ENCODE measurements at regions not wholly inside any gene's neighbourhood (a gene's known extent, or its start where the extent isn't known, plus 50 kb on each side); places are given as distances from the start of the nearest gene placed in this dataset.

GRCh38 chr4:107531927-107532326 is 188.1 kb downstream of the PAPSS1 start:
- intact Hi-C loops (cut with micrococcal nuclease) = no loop called here
- Histone ChIP-seq H3K4me1 (ENCODE audit: control insufficient read depth in 2 of 2, insufficient read depth in 2 of 2, low read length in 2 of 2) (no peaks in the 10 kb centered on the region), H3K4me3 (ENCODE audit: low read length) (no peak overlapping the region), H3K9me3 (ENCODE audit: control insufficient read depth in 2 of 3, low read length in 3 of 3) (no peaks in the 10 kb centered on the region), H3K36me3 (ENCODE audit: control insufficient read depth in 2 of 3, insufficient read depth in 3 of 3, low read length in 3 of 3) (no peaks in the 10 kb centered on the region), H3K27me3 (ENCODE audit: control insufficient read depth in 2 of 2, insufficient read depth in 2 of 2, low read length in 2 of 2) (no peaks in the 10 kb centered on the region), H3K27ac (ENCODE audit: low read depth, low read length) (no peak overlapping the region)
- Mint-ChIP-seq H3K4me1 (no peaks in the 10 kb centered on the region), H3K27me3 (peaks cover 0 to 17% (median 3%) of the 10 kb centered on the region in 5 donors), H3K36me3 (no peaks in the 10 kb centered on the region), H3K27ac (no peak overlapping the region), H3K4me3 (no peak overlapping the region), H3K9me3 (peaks cover 0 to 3% (median 0%) of the 10 kb centered on the region in 11 donors)
- no peak for DNase-seq
- ChIA-PET POLR2A (no interaction called here), CTCF (no interaction called here)
- no peak for ATAC-seq

- Histone ChIP-seq H3K27ac (ENCODE audit: low read depth, low read length) (no peak overlapping the region), H3K36me3 (ENCODE audit: control insufficient read depth in 2 of 3, insufficient read depth in 3 of 3, low read length in 3 of 3) (no peaks in the 10 kb centered on the region), H3K9me3 (ENCODE audit: control insufficient read depth in 2 of 3, low read length in 3 of 3) (no peaks in the 10 kb centered on the region), H3K4me1 (ENCODE audit: control insufficient read depth in 2 of 2, insufficient read depth in 2 of 2, low read length in 2 of 2) (no peaks in the 10 kb centered on the region), H3K4me3 (ENCODE audit: low read length) (no peak overlapping the region), H3K27me3 (ENCODE audit: control insufficient read depth in 2 of 2, insufficient read depth in 2 of 2, low read length in 2 of 2) (no peaks in the 10 kb centered on the region)
- POLR2A ChIA-PET = no interaction called here
- no peaks in the 10 kb centered on the region for H3K4me1 Mint-ChIP-seq
- CTCF ChIA-PET = no interaction called here
- intact Hi-C loops (cut with micrococcal nuclease) = no loop called here
- H3K9me3 Mint-ChIP-seq = peaks cover 0 to 9% (median 0%) of the 10 kb centered on the region in 11 donors
- H3K36me3 Mint-ChIP-seq = no peaks in the 10 kb centered on the region
- H3K27ac Mint-ChIP-seq = no peak overlapping the region
- H3K4me3 Mint-ChIP-seq = no peak overlapping the region
- ATAC-seq = no peak
- H3K27me3 Mint-ChIP-seq = peaks cover 0 to 11% (median 8%) of the 10 kb centered on the region in 5 donors
- DNase-seq = no peak
Measured at GRCh38 chr4:107520368-107520767, 199.7 kb downstream of the PAPSS1 start.

GRCh38 chr4:107519053-107519452 is 201.0 kb downstream of the PAPSS1 start:
- Mint-ChIP-seq H3K9me3 (peaks cover 0 to 15% (median 0%) of the 10 kb centered on the region in 11 donors), H3K27ac (no peak overlapping the region), H3K36me3 (no peaks in the 10 kb centered on the region), H3K27me3 (peaks cover 0 to 11% (median 8%) of the 10 kb centered on the region in 5 donors), H3K4me1 (no peaks in the 10 kb centered on the region), H3K4me3 (no peak overlapping the region)
- ATAC-seq = no peak
- H3K27ac ChIP-seq (ENCODE audit: low read depth, low read length) = no peak overlapping the region
- no peaks in the 10 kb centered on the region for H3K27me3 ChIP-seq (ENCODE audit: control insufficient read depth in 2 of 2, insufficient read depth in 2 of 2, low read length in 2 of 2)
- H3K4me3 ChIP-seq (ENCODE audit: low read length) = no peak overlapping the region
- no peaks in the 10 kb centered on the region for H3K4me1 ChIP-seq (ENCODE audit: control insufficient read depth in 2 of 2, insufficient read depth in 2 of 2, low read length in 2 of 2)
- ChIA-PET CTCF (no interaction called here), POLR2A (no interaction called here)
- H3K36me3 ChIP-seq (ENCODE audit: control insufficient read depth in 2 of 3, insufficient read depth in 3 of 3, low read length in 3 of 3) = no peaks in the 10 kb centered on the region
- intact Hi-C loops (cut with micrococcal nuclease) = no loop called here
- H3K9me3 ChIP-seq (ENCODE audit: control insufficient read depth in 2 of 3, low read length in 3 of 3) = no peaks in the 10 kb centered on the region
- DNase-seq = no peak

- no peak overlapping the region for H3K4me3 Mint-ChIP-seq
- Histone ChIP-seq H3K4me3 (ENCODE audit: low read length) (no peak overlapping the region), H3K36me3 (ENCODE audit: control insufficient read depth in 2 of 3, insufficient read depth in 3 of 3, low read length in 3 of 3) (no peaks in the 10 kb centered on the region), H3K27me3 (ENCODE audit: control insufficient read depth in 2 of 2, insufficient read depth in 2 of 2, low read length in 2 of 2) (no peaks in the 10 kb centered on the region), H3K4me1 (ENCODE audit: control insufficient read depth in 2 of 2, insufficient read depth in 2 of 2, low read length in 2 of 2) (no peaks in the 10 kb centered on the region), H3K27ac (ENCODE audit: low read depth, low read length) (no peak overlapping the region), H3K9me3 (ENCODE audit: control insufficient read depth in 2 of 3, low read length in 3 of 3) (no peaks in the 10 kb centered on the region)
- H3K36me3 Mint-ChIP-seq = no peaks in the 10 kb centered on the region
- DNase-seq (no peak), ATAC-seq (no peak)
- CTCF ChIA-PET = no interaction called here
- no peak overlapping the region for H3K27ac Mint-ChIP-seq
- no peaks in the 10 kb centered on the region for H3K4me1 Mint-ChIP-seq
- POLR2A ChIA-PET = no interaction called here
- intact Hi-C loops (cut with micrococcal nuclease) = no loop called here
- peaks cover 0 to 15% (median 0%) of the 10 kb centered on the region in 11 donors for H3K9me3 Mint-ChIP-seq
- peaks cover 0 to 9% (median 8%) of the 10 kb centered on the region in 5 donors for H3K27me3 Mint-ChIP-seq
Measured at GRCh38 chr4:107518076-107518475, 202.0 kb downstream of the PAPSS1 start.

- no peak overlapping the region for H3K4me3 ChIP-seq (ENCODE audit: low read length)
- H3K36me3 Mint-ChIP-seq = no peaks in the 10 kb centered on the region
Measured at GRCh38 chr4:107512549-107512948, 207.5 kb downstream of the PAPSS1 start.

GRCh38 chr4:107509615-107510014 is 210.4 kb downstream of the PAPSS1 start:
- Histone ChIP-seq H3K36me3 (ENCODE audit: control insufficient read depth in 2 of 3, insufficient read depth in 3 of 3, low read length in 3 of 3) (no peaks in the 10 kb centered on the region), H3K27ac (ENCODE audit: low read depth, low read length) (no peak overlapping the region), H3K4me1 (ENCODE audit: control insufficient read depth in 2 of 2, insufficient read depth in 2 of 2, low read length in 2 of 2) (no peaks in the 10 kb centered on the region), H3K9me3 (ENCODE audit: control insufficient read depth in 2 of 3, low read length in 3 of 3) (no peaks in the 10 kb centered on the region), H3K27me3 (ENCODE audit: control insufficient read depth in 2 of 2, insufficient read depth in 2 of 2, low read length in 2 of 2) (no peaks in the 10 kb centered on the region), H3K4me3 (ENCODE audit: low read length) (no peak overlapping the region)
- H3K27ac Mint-ChIP-seq = no peak overlapping the region
- CTCF ChIA-PET = no interaction called here
- peaks cover 4 to 22% (median 9%) of the 10 kb centered on the region in 5 donors for H3K27me3 Mint-ChIP-seq
- H3K9me3 Mint-ChIP-seq = peaks cover 0 to 10% (median 0%) of the 10 kb centered on the region in 11 donors
- H3K4me1 Mint-ChIP-seq = no peaks in the 10 kb centered on the region
- H3K4me3 Mint-ChIP-seq = no peak overlapping the region
- POLR2A ChIA-PET = no interaction called here
- H3K36me3 Mint-ChIP-seq = peaks cover 0 to under 1% (median 0%) of the 10 kb centered on the region in 5 donors
- DNase-seq = no peak
- intact Hi-C loops (cut with micrococcal nuclease) = no loop called here
- ATAC-seq = no peak

More at GRCh38 chr4:107512549-107512948, 207.5 kb downstream of the PAPSS1 start:
- CTCF ChIA-PET = no interaction called here
- peaks cover 0 to 15% (median 0%) of the 10 kb centered on the region in 11 donors for H3K9me3 Mint-ChIP-seq
- POLR2A ChIA-PET = no interaction called here
- no peaks in the 10 kb centered on the region for H3K27me3 ChIP-seq (ENCODE audit: control insufficient read depth in 2 of 2, insufficient read depth in 2 of 2, low read length in 2 of 2)
- no peak overlapping the region for H3K27ac ChIP-seq (ENCODE audit: low read depth, low read length)
- H3K27me3 Mint-ChIP-seq = peaks cover 3 to 11% (median 5%) of the 10 kb centered on the region in 5 donors
- H3K4me1 Mint-ChIP-seq = no peaks in the 10 kb centered on the region
- DNase-seq (no peak), ATAC-seq (no peak)
- no peaks in the 10 kb centered on the region for H3K4me1 ChIP-seq (ENCODE audit: control insufficient read depth in 2 of 2, insufficient read depth in 2 of 2, low read length in 2 of 2)
- intact Hi-C loops (cut with micrococcal nuclease) = no loop called here
- no peak overlapping the region for H3K27ac Mint-ChIP-seq
- H3K4me3 Mint-ChIP-seq = no peak overlapping the region
- H3K36me3 ChIP-seq (ENCODE audit: control insufficient read depth in 2 of 3, insufficient read depth in 3 of 3, low read length in 3 of 3) = no peaks in the 10 kb centered on the region
- H3K9me3 ChIP-seq (ENCODE audit: control insufficient read depth in 2 of 3, low read length in 3 of 3) = no peaks in the 10 kb centered on the region

GRCh38 chr4:107500551-107500950 is 219.5 kb downstream of the PAPSS1 start:
- no peaks in the 10 kb centered on the region for H3K27me3 ChIP-seq (ENCODE audit: control insufficient read depth in 2 of 2, insufficient read depth in 2 of 2, low read length in 2 of 2)
- CTCF ChIA-PET = no interaction called here
- H3K4me3 ChIP-seq (ENCODE audit: low read length) = no peak overlapping the region
- ATAC-seq (no peak), DNase-seq (no peak)
- H3K27ac Mint-ChIP-seq = no peak overlapping the region
- H3K4me3 Mint-ChIP-seq = no peak overlapping the region
- peaks cover 0 to 22% (median 9%) of the 10 kb centered on the region in 5 donors for H3K27me3 Mint-ChIP-seq
- no peak overlapping the region for H3K27ac ChIP-seq (ENCODE audit: low read depth, low read length)
- peaks cover 0 to 4% (median 0%) of the 10 kb centered on the region in 7 donors for H3K4me1 Mint-ChIP-seq
- no peaks in the 10 kb centered on the region for H3K9me3 ChIP-seq (ENCODE audit: control insufficient read depth in 2 of 3, low read length in 3 of 3)
- POLR2A ChIA-PET = no interaction called here
- intact Hi-C loops (cut with micrococcal nuclease) = no loop called here
- no peaks in the 10 kb centered on the region for H3K36me3 ChIP-seq (ENCODE audit: control insufficient read depth in 2 of 3, insufficient read depth in 3 of 3, low read length in 3 of 3)
- H3K4me1 ChIP-seq (ENCODE audit: control insufficient read depth in 2 of 2, insufficient read depth in 2 of 2, low read length in 2 of 2) = no peaks in the 10 kb centered on the region
- peaks cover 0 to 33% (median 7%) of the 10 kb centered on the region in 11 donors for H3K9me3 Mint-ChIP-seq
- H3K36me3 Mint-ChIP-seq = peaks cover 0 to 8% (median 0%) of the 10 kb centered on the region in 5 donors
